ENCODE measurements at regions not wholly inside any gene's neighbourhood (a gene's known extent, or its start where the extent isn't known, plus 50 kb on each side); places are given as distances from the start of the nearest gene placed in this dataset.

DNA sequence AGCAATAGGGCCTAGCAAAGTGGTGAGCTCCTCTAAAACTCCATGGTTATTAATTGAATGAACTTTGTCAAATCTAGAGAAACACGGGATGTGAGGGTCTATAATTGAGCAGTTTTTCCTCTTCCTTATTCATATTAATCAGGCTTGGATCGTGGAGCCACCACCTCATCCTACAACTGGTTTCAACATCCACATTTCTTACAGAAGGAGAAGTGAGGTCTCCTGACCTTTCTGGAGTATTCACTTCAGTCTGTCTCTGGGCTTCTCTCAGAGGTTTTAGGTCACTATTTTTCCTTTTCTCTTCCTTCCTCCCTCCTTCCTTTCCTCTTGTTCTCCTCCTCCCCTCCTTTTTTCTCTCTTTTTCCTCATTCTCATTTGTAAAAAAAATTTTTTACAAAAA, 177.3 kb upstream of the ACTBL2 start:
- H3K4me1 Mint-ChIP-seq = peaks cover 30% of the 10 kb centered on the region
- H3K27ac Mint-ChIP-seq = no peak overlapping the region
- Histone ChIP-seq H3K27me3 (no peaks in the 10 kb centered on the region), H3K4me1 (no peaks in the 10 kb centered on the region), H3K36me3 (no peaks in the 10 kb centered on the region), H3K9me3 (ENCODE audit: low read depth) (no peaks in the 10 kb centered on the region), H3K4me2 (no peak overlapping the region), H2AFZ (replicated peaks) (no peak overlapping the region), H3K4me3 (no peak overlapping the region), H4K20me1 (ENCODE audit: low read depth) (no peaks in the 10 kb centered on the region), H3F3A (ENCODE audit: low read depth) (no peaks in the 10 kb centered on the region), H3K9ac (no peak overlapping the region), H3K79me2 (ENCODE audit: low read depth) (no peaks in the 10 kb centered on the region), H3K27ac (no peak overlapping the region)
- H3K27me3 Mint-ChIP-seq (ENCODE audit: insufficient read depth, low read depth) = peaks cover 6% of the 10 kb centered on the region
- H3K4me3 Mint-ChIP-seq = no peak overlapping the region
- no peak for TF ChIP-seq EZH2phosphoT487 (IDR thresholded peaks at IDR 0.05)
- no peak for TF ChIP-seq EZH2 (IDR thresholded peaks at IDR 0.05)
- TF ChIP-seq, protein P1, sequence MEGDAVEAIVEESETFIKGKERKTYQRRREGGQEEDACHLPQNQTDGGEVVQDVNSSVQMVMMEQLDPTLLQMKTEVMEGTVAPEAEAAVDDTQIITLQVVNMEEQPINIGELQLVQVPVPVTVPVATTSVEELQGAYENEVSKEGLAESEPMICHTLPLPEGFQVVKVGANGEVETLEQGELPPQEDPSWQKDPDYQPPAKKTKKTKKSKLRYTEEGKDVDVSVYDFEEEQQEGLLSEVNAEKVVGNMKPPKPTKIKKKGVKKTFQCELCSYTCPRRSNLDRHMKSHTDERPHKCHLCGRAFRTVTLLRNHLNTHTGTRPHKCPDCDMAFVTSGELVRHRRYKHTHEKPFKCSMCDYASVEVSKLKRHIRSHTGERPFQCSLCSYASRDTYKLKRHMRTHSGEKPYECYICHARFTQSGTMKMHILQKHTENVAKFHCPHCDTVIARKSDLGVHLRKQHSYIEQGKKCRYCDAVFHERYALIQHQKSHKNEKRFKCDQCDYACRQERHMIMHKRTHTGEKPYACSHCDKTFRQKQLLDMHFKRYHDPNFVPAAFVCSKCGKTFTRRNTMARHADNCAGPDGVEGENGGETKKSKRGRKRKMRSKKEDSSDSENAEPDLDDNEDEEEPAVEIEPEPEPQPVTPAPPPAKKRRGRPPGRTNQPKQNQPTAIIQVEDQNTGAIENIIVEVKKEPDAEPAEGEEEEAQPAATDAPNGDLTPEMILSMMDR (IDR thresholded peaks at IDR 0.05) = no peak
- no peaks in the 10 kb centered on the region for H3K36me3 Mint-ChIP-seq
- DNase-seq (ENCODE audit: low spot score) = no peak
- H3K9me3 Mint-ChIP-seq = peaks cover 6% of the 10 kb centered on the region

- Mint-ChIP-seq H3K27ac (peak overlapping the region; percentile 72), H3K4me3 (no peak overlapping the region), H3K4me1 (peaks cover 19% of the 10 kb centered on the region), H3K36me3 (no peaks in the 10 kb centered on the region), H3K27me3 (ENCODE audit: insufficient read depth, low read depth) (peaks cover 6% of the 10 kb centered on the region), H3K9me3 (peaks cover 6% of the 10 kb centered on the region)
- Histone ChIP-seq H3K4me2 (no peak overlapping the region), H3K27ac (no peak overlapping the region), H2AFZ (replicated peaks) (no peak overlapping the region), H3K27me3 (no peaks in the 10 kb centered on the region), H3K4me3 (no peak overlapping the region), H3K9me3 (ENCODE audit: low read depth) (no peaks in the 10 kb centered on the region), H3K79me2 (ENCODE audit: low read depth) (no peaks in the 10 kb centered on the region), H3K36me3 (no peaks in the 10 kb centered on the region), H3K4me1 (no peaks in the 10 kb centered on the region), H3F3A (ENCODE audit: low read depth) (no peaks in the 10 kb centered on the region), H4K20me1 (ENCODE audit: low read depth) (no peaks in the 10 kb centered on the region), H3K9ac (no peak overlapping the region)
- TF ChIP-seq, protein P1 (IDR thresholded peaks at IDR 0.05) = no peak
- no peak for TF ChIP-seq EZH2 (IDR thresholded peaks at IDR 0.05)
- no peak for TF ChIP-seq EZH2phosphoT487 (IDR thresholded peaks at IDR 0.05)
- DNase-seq (ENCODE audit: low spot score) = no peak
Observed at GRCh38 chr5:57658018-57658417, 175.4 kb upstream of the ACTBL2 start.

DNA sequence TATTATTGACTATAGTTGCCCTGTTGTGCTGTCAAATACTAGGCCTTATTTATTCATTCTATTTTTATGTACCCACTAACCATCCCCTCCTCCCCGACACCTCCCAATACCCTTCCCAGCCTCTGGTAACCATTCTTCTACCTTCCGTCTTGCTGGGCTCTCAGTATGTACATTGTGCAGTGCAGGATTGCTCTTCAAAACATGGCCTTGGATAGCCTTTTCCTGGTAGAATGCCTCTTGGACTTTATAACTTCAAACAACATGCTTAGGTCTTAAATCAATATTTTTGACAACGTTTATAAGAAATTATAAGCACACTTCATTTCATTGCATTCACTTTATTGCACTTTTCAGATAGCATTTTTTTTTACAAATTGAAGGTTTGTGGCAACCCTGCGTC, 172.6 kb upstream of the ACTBL2 start:
- no peak overlapping the region for H2AFZ ChIP-seq (replicated peaks)
- H3K27me3 ChIP-seq = no peaks in the 10 kb centered on the region
- H3K4me1 Mint-ChIP-seq = peaks cover 17% of the 10 kb centered on the region
- H3K9ac ChIP-seq = no peak overlapping the region
- H3K4me1 ChIP-seq = no peaks in the 10 kb centered on the region
- H3K79me2 ChIP-seq (ENCODE audit: low read depth) = no peaks in the 10 kb centered on the region
- peaks cover 6% of the 10 kb centered on the region for H3K27me3 Mint-ChIP-seq (ENCODE audit: insufficient read depth, low read depth)
- H3F3A ChIP-seq (ENCODE audit: low read depth) = no peaks in the 10 kb centered on the region
- H3K4me3 ChIP-seq = no peak overlapping the region
- H3K4me2 ChIP-seq = no peak overlapping the region
- no peaks in the 10 kb centered on the region for H3K9me3 ChIP-seq (ENCODE audit: low read depth)
- no peak overlapping the region for H3K27ac Mint-ChIP-seq
- H3K9me3 Mint-ChIP-seq = peaks cover 14% of the 10 kb centered on the region
- no peaks in the 10 kb centered on the region for H4K20me1 ChIP-seq (ENCODE audit: low read depth)
- no peak overlapping the region for H3K27ac ChIP-seq
- H3K4me3 Mint-ChIP-seq = no peak overlapping the region
- TF ChIP-seq EZH2 (IDR thresholded peaks at IDR 0.05) (no peak), EZH2phosphoT487 (IDR thresholded peaks at IDR 0.05) (no peak)
- TF ChIP-seq, protein P1 (IDR thresholded peaks at IDR 0.05) = no peak
- H3K36me3 Mint-ChIP-seq = no peaks in the 10 kb centered on the region
- DNase-seq (ENCODE audit: low spot score) = no peak
- no peaks in the 10 kb centered on the region for H3K36me3 ChIP-seq
